GM13976 (cell line): ENCODE measurements at regions not wholly inside any gene's neighbourhood (a gene's known extent, or its start where the extent isn't known, plus 50 kb on each side); places are given as distances from the start of the nearest gene placed in this dataset.

Experiments
- DNase-seq: peaks from one replicate; pipeline ENCODE4 v3.0.0; 2012; ENCODE audit warnings: low spot score
- in situ Hi-C: fragments of 300-500 bp; cut with MboI; formaldehyde crosslinking; loops from one replicate; pipeline ENCODE4 v1.12.0; 2022; ENCODE audit warnings: low sequenced_read_pairs, mixed read lengths, inconsistent platforms; ENCODE audit not compliant: unreplicated experiment
- TF ChIP-seq, protein P1 (sequence below): IDR thresholded peaks from 2 replicates; pipeline ENCODE4 v1.5.1; 2012; ENCODE audit warnings: borderline replicate concordance, mild to moderate bottlenecking; ENCODE audit not compliant: insufficient read depth; ENCODE audit errors: extremely low read depth, missing control alignments, control extremely low read depth

DNA sequence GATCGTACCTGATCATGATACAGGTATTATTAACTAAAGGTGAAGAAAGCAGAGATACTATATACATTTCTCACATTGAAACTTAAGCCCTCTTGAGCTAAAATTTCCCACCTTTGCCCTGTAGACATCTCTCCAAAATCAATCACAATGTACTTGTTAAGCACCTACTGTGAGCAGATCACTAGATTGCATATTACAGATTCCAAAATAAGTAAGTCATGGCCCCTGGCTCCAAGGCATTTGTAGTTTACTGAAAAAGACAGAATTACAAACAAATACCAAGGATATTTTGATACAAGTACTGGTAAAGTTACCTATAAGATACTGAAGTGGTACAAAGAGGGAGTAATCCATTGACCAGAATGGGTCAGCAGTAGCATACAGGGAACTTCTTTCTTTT is 455.3 kb downstream of the STK39 start:
- TF ChIP-seq, protein P1, sequence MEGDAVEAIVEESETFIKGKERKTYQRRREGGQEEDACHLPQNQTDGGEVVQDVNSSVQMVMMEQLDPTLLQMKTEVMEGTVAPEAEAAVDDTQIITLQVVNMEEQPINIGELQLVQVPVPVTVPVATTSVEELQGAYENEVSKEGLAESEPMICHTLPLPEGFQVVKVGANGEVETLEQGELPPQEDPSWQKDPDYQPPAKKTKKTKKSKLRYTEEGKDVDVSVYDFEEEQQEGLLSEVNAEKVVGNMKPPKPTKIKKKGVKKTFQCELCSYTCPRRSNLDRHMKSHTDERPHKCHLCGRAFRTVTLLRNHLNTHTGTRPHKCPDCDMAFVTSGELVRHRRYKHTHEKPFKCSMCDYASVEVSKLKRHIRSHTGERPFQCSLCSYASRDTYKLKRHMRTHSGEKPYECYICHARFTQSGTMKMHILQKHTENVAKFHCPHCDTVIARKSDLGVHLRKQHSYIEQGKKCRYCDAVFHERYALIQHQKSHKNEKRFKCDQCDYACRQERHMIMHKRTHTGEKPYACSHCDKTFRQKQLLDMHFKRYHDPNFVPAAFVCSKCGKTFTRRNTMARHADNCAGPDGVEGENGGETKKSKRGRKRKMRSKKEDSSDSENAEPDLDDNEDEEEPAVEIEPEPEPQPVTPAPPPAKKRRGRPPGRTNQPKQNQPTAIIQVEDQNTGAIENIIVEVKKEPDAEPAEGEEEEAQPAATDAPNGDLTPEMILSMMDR: no peak
- in situ Hi-C loops: no loop called here

DNA sequence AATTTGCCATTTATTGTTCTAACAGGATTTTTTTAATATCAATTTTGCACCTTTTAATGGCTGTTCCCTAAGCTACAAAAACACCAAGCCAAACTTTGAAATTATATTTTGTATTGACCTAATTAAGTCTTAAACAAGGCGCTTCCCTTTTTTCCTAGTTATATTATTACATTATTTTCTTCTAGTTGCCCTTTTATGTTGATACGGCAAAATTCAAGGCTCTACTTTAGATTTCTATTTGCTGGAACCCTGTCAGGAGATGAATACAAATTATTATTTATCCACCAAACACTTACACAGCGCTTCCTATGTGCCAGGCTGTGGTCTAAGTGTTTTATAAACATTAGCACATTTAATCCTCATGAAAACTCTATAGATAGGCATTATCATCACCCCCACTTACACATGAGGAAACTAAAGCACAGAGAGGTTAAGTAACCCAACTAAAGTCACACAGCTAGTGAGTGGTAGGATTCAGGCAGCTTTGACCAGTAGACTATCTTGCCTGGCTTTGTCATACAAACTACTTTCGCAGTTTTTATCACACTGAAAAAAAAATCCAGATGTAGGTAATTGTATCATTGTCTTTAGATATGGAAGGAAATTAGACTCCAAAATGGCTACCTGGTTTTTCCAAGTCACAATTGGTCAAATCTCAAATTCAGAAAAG is 456.5 kb downstream of the STK39 start:
- TF ChIP-seq, protein P1: no peak
- in situ Hi-C loops: no loop called here
- no peak for DNase-seq

More for the DNA sequence above, 455.3 kb downstream of the STK39 start:
- no peak for DNase-seq

DNA sequence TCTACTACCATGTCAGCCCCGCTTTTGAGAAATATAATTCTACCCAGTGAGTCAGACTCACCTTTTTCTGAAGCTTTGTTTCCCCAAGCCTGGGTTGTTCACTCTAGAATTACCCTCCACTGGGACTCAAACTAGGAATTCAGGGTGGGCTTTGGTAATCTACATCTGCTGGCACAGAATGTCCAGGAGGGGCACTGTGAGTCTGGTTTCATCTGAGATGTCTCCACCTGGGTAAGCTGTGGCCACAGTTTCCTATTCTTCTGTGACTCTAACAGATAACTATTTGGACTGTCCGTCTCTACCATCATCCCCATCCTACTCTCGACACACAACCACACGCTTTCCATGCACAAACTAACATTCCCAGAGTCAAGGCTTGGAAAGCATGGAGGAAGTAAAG is 457.2 kb downstream of the STK39 start:
- in situ Hi-C loops: no loop called here
- TF ChIP-seq, protein P1: no peak
- no peak for DNase-seq

DNA sequence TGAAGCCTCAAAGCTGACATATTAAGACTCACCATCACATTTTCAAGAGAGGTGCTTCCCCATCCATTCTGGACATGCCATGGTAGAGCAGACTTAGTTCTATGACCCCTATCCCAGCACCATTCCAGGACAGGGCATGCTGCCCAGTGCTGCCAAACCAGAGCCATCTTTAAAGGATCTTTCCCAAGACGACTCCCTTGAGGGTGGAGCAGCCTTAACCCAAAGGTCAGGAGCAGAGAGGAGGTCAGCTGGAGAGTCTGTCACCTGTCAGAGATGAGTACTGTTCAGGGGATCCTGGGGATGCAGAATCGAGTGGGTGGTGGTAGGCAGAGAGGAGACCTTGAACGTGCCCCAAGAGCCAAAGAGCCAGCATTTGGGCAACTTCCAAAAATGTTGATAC is 459.8 kb downstream of the STK39 start:
- in situ Hi-C loops: no loop called here
- TF ChIP-seq, protein P1: no peak

DNA sequence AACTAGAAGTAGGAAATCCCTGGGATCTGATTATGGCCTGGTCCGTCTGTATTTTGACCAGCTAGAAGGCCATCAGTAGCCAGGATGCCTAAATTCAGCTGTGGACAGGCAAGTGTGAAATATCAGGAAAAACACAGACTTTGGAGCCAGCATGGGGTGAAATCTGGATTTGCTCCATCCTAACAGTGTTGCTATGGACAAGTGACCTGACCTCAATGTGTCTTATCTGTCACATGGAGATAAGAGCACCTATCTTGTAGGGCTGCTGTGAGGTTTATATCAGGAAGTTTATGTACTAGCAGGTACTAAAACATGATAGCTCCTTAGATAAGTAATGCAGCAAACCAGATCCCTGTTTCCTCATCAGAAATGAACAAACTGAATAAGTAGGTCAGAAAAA is 460.4 kb downstream of the STK39 start:
- in situ Hi-C loops: no loop called here
- TF ChIP-seq, protein P1: no peak
- DNase-seq: no peak

More for the DNA sequence above, 459.8 kb downstream of the STK39 start:
- DNase-seq: no peak

DNA sequence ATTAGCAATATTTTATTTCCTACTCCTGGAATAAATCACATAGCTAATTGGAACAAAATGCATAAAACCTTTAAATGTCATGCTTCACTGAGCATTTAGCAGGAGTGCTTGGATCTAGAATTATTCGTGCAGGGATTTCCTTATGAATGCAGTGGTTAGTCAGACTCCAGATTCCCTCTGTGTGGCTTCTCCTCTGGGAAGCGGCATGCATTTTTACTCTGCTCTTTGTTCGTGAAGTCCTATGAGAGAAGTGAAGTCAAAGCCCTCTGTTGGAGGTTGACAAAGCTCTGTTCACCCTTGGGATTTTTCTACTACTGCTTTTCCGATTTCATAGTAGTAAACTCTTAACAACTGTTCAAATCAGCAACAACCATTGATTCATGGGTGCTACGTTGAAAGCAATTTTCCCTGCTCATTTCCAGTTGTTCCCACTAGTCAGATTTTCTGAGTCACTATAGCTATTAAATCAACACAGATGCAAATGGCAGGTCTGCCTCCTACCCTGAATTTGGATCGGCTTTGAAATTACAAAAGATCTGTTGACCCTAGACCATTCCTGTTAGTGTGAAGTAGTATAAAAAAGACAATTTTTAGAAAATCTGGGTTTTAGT is 461.7 kb downstream of the STK39 start:
- in situ Hi-C loops: no loop called here
- TF ChIP-seq, protein P1: no peak
- no peak for DNase-seq

DNA sequence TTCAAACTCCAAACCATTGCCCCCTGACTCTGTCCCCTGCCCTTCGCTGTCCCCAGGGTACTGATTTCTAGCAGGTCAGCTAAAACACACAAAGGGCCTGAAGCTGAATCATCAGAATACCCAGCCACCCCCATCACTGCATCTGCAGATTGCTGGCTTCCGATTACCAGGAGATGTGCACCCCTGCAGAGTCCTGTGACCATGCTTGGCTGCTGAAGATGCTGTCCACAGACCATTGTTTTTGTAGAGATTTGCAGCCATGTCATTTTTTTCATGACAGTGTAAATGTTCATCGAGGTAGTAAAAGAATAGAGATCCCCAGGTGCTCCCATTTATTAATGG is 463.3 kb downstream of the STK39 start:
- in situ Hi-C loops: no loop called here
- DNase-seq: no peak
- TF ChIP-seq, protein P1: no peak
